ENCODE measurements at regions not wholly inside any gene's neighbourhood (a gene's known extent, or its start where the extent isn't known, plus 50 kb on each side); places are given as distances from the start of the nearest gene placed in this dataset.

DNA sequence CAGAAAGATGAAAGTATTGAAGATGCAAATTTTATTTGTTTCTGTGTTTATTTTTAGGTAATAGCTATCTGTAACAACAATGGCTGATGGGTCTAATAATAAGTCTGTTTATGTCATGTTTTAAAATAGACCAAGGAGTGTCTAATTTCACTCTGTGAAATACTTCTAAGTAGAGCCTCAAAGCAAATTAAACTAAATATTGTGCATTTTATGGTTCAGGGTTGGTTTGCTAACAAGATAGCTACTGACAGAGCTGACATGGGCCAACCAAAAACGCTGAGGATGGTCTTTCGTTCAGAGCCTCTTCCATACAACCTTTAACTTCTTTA is 437.6 kb upstream of the CTSO start:
- Histone ChIP-seq H3K9ac (ENCODE audit: low read depth in 2 of 2, low read length in 2 of 2) (no peak overlapping the region), H3K36me3 (no peaks in the 10 kb centered on the region), H3K27ac (no peak overlapping the region), H3K9me3 (no peaks in the 10 kb centered on the region), H3K27me3 (no peaks in the 10 kb centered on the region), H3K4me1 (no peaks in the 10 kb centered on the region), H3K4me3 (no peak overlapping the region)
- TF ChIP-seq, protein P1, sequence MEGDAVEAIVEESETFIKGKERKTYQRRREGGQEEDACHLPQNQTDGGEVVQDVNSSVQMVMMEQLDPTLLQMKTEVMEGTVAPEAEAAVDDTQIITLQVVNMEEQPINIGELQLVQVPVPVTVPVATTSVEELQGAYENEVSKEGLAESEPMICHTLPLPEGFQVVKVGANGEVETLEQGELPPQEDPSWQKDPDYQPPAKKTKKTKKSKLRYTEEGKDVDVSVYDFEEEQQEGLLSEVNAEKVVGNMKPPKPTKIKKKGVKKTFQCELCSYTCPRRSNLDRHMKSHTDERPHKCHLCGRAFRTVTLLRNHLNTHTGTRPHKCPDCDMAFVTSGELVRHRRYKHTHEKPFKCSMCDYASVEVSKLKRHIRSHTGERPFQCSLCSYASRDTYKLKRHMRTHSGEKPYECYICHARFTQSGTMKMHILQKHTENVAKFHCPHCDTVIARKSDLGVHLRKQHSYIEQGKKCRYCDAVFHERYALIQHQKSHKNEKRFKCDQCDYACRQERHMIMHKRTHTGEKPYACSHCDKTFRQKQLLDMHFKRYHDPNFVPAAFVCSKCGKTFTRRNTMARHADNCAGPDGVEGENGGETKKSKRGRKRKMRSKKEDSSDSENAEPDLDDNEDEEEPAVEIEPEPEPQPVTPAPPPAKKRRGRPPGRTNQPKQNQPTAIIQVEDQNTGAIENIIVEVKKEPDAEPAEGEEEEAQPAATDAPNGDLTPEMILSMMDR (IDR thresholded peaks at IDR 0.05), result no peak
- intact Hi-C loops (cut with DNase I), result no loop called here
- no peak for DNase-seq

DNA sequence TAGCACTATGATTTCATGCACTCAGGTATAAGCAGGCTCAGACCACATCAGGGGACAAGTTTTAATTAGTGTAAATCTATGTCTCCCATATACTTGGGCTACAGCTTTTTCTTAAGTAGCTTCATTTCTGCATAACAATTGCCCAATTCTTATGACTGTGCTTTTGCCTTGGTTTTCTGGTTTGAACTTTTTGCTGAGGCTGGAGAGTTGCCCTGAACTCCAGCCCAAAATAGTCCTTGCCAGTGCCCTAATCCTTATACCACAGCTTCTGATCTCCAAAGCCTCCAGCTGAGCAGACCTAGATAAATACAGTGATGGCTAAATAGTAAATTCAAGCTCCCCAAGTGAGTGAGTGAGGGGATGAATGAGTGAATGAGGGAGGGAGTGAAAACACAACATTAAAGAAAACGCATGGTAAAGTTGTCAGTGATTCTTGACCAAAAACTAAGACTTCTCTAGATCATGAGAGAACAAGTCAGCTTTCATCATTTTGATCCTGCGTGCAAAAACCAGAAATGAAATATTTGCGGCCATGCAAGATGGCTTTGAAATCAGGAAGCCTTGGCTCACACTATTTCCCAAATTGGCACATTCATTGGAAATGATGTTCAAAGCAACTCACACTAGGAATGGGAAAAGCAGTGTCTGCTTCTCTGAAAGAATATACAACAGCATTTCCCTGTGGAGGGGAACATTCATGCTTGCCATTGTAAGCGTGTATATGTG is 437.1 kb upstream of the CTSO start:
- no peaks in the 10 kb centered on the region for H3K27me3 ChIP-seq
- H3K9me3 ChIP-seq, result no peaks in the 10 kb centered on the region
- TF ChIP-seq, protein P1 (IDR thresholded peaks at IDR 0.05), result no peak
- intact Hi-C loops (cut with DNase I), result no loop called here
- no peak for DNase-seq
- no peaks in the 10 kb centered on the region for H3K36me3 ChIP-seq
- no peak overlapping the region for H3K27ac ChIP-seq
- H3K4me1 ChIP-seq, result no peaks in the 10 kb centered on the region
- H3K4me3 ChIP-seq, result no peak overlapping the region
- H3K9ac ChIP-seq (ENCODE audit: low read depth in 2 of 2, low read length in 2 of 2), result no peak overlapping the region

DNA sequence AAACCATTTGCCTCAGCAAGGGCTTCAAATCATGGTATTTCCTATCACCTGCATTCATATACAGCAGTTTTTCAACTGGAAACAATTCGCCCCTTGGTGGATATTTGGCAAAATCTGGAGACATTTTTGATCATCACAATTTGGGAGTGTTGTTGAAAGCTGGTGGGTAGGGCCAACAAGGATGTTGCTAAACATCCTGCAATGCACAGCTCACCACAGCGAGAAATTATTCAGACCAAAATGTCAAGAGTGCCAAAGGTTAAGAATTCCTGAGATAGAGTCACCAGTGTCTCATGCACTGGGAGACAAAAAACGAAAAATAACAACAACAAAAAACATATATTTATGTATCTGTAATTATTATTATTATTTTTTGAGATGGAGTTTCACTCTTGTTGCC is 435.2 kb upstream of the CTSO start:
- TF ChIP-seq, protein P1 (IDR thresholded peaks at IDR 0.05), result no peak
- intact Hi-C loops (cut with DNase I), result no loop called here

DNA sequence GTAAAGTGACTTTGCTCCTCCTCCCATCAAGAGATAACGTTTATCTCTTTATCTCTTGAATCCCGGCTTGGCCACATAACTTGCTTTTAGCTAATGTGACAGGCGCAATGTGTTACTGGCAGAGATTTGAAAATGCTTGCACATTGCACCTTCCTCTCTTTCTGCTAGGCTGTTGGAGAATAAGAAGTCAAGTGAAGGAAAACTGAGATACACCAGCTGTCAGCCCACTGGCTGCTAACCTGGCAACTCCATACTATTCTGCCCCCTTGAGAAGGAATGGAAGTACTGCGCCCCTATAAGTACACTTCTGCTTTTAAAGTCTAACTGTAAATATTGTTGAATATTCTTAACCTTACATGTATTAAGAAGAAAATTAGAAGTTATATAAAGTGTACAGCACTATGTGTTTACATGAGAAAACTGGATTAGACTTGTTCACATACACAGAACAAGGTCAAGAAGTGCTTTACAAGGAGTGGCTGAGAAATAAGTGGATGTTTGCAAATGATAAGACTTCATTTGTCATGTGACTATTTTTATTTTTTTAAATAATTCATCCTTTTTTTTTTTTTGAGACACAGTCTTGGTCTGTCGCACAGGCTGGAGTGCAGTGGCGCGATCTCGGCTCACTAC is 424.5 kb upstream of the CTSO start:
- Histone ChIP-seq H3K4me3 (no peak overlapping the region), H3K9ac (ENCODE audit: low read depth in 2 of 2, low read length in 2 of 2) (no peak overlapping the region), H3K27me3 (no peaks in the 10 kb centered on the region), H3K27ac (no peak overlapping the region), H3K9me3 (no peaks in the 10 kb centered on the region), H3K4me1 (no peaks in the 10 kb centered on the region), H3K36me3 (no peaks in the 10 kb centered on the region)
- peak; percentile 23 for DNase-seq
- TF ChIP-seq, protein P1 (IDR thresholded peaks at IDR 0.05), result peak; percentile 46
- intact Hi-C loops (cut with DNase I), result no loop called here

More for the DNA sequence above, 435.2 kb upstream of the CTSO start:
- Histone ChIP-seq H3K9ac (ENCODE audit: low read depth in 2 of 2, low read length in 2 of 2) (no peak overlapping the region), H3K27ac (no peak overlapping the region), H3K9me3 (no peaks in the 10 kb centered on the region), H3K4me3 (no peak overlapping the region), H3K4me1 (no peaks in the 10 kb centered on the region), H3K27me3 (no peaks in the 10 kb centered on the region), H3K36me3 (no peaks in the 10 kb centered on the region)
- no peak for DNase-seq

DNA sequence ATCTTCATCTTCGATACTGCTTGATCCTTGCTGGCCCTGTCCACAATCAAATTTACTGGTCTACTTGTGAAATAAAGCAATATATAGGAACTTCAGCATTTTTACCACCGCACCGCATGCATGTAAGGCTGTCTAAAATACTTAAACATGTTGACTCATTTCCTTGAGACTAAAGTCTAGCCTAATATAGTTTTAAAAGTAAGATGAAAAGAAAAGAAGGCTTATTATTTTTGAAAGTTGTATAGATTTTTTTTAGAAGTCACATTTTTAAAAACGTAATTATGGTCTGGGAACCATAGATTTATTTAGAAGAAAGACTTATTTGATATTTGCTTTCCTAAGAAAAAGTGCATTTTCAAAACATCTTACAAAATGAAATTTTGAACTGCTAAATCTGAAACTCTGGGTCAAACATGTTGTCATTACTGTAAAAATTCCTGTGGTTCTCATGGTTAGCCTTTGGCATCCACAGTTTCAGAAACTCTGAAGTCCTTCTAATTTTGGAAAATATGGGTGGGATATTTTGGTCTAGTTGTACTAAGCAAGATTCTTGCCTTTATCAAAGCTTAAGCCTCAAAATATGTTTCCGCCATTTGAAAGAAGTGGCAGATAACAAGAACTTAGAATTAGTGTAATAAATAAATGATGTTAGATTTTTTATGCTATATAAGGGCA is 423.5 kb upstream of the CTSO start:
- DNase-seq, result no peak
- Histone ChIP-seq H3K9ac (ENCODE audit: low read depth in 2 of 2, low read length in 2 of 2) (no peak overlapping the region), H3K27me3 (no peaks in the 10 kb centered on the region), H3K36me3 (no peaks in the 10 kb centered on the region), H3K4me3 (no peak overlapping the region), H3K27ac (no peak overlapping the region), H3K9me3 (no peaks in the 10 kb centered on the region), H3K4me1 (no peaks in the 10 kb centered on the region)
- intact Hi-C loops (cut with DNase I), result no loop called here
- TF ChIP-seq, protein P1 (IDR thresholded peaks at IDR 0.05), result no peak
